Mammary epithelial cell (primary cell): ENCODE measurements at regions not wholly inside any gene's neighbourhood (a gene's known extent, or its start where the extent isn't known, plus 50 kb on each side); places are given as distances from the start of the nearest gene placed in this dataset.
"Not testable (repeated sequence)": the region's sequence is repeated elsewhere in the genome, so short reads cannot be mapped to it uniquely, and the experiment has no call there.

Source experiments
- EZH2 ChIP-seq: IDR thresholded peaks from 2 replicates; pipeline ENCODE4 v1.6.1; 2012; ENCODE audit warnings: low read length, inconsistent platforms, borderline replicate concordance
- TF ChIP-seq, protein P1 (sequence below), 2 donors: IDR thresholded peaks in 1 of 2; conservative IDR thresholded peaks in 1 of 2; 2 replicates each; pipeline ENCODE4 v1.5.1; 2011 to 2012; ENCODE audit warnings: inconsistent platforms in 2 of 2, low read length in 2 of 2, mild to moderate bottlenecking in 2 of 2, control low read depth in 1 of 2, low read depth in 1 of 2; ENCODE audit not compliant: insufficient read depth in 1 of 2; ENCODE audit errors: extremely low read depth in 1 of 2

DNA sequence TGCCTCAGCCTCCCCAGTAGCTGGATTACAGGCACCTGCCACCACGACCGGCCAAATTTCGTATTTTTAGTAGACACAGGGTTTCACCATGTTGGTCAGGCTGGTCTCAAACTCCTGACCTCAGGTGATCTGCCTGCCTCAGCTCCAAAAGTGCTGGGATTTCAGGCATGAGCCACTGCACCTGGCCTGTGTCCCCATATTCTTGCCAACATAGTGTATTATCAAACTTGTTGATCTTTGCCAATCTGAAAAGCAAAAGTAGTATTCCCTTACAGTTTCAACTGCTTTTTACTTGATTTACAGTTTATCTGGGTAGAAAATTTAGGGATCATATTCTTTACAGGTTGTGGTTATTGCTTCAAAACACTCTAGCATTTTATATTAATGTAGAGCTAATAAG is 524.9 kb downstream of the TTLL7 start:
- TF ChIP-seq EZH2 = not testable (repeated sequence)
- TF ChIP-seq, protein P1, sequence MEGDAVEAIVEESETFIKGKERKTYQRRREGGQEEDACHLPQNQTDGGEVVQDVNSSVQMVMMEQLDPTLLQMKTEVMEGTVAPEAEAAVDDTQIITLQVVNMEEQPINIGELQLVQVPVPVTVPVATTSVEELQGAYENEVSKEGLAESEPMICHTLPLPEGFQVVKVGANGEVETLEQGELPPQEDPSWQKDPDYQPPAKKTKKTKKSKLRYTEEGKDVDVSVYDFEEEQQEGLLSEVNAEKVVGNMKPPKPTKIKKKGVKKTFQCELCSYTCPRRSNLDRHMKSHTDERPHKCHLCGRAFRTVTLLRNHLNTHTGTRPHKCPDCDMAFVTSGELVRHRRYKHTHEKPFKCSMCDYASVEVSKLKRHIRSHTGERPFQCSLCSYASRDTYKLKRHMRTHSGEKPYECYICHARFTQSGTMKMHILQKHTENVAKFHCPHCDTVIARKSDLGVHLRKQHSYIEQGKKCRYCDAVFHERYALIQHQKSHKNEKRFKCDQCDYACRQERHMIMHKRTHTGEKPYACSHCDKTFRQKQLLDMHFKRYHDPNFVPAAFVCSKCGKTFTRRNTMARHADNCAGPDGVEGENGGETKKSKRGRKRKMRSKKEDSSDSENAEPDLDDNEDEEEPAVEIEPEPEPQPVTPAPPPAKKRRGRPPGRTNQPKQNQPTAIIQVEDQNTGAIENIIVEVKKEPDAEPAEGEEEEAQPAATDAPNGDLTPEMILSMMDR (conservative IDR thresholded peaks at IDR 0.05 in 1 of 2, IDR thresholded peaks at IDR 0.05 in 1 of 2; ENCODE audit: extremely low read depth in 1 of 2, insufficient read depth in 1 of 2, low read depth in 1 of 2, low read length in 2 of 2) = not testable (repeated sequence)
